ENCODE measurements at regions not wholly inside any gene's neighbourhood (a gene's known extent, or its start where the extent isn't known, plus 50 kb on each side); places are given as distances from the start of the nearest gene placed in this dataset.

DNA sequence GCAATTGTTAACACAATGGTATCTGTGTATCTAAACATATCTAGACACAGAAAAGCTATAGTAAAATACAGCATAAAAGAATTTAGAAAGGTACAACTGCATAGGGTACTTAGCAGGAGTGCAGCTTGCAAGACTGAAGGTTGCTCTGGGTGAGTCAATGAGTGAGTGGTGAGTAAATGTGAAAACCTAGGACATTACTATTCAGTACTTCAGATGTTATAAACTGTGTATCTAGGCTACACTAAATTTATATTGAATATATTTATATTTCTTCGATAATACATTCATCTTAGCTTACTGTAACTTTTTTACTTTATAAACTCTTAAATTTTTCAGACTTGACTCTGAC, 409.0 kb upstream of the DCN start:
- H3K4me3 ChIP-seq (ENCODE audit: low read depth, low read length) = no peak overlapping the region
- TF ChIP-seq CTCF (IDR thresholded peaks at IDR 0.05; ENCODE audit: insufficient read depth, low read length, poor library complexity, severe bottlenecking) = no peak

GRCh38 chr12:91590966-91591638, 408.5 kb upstream of the DCN start:
- TF ChIP-seq CTCF (IDR thresholded peaks at IDR 0.05; ENCODE audit: insufficient read depth, low read length, poor library complexity, severe bottlenecking) = no peak
- H3K27me3 ChIP-seq (ENCODE audit: control insufficient read depth, insufficient read depth, low read length) = no peaks in the 10 kb centered on the region
- no peaks in the 10 kb centered on the region for H3K36me3 ChIP-seq (ENCODE audit: control insufficient read depth, insufficient read depth, low read length)
- no peak for DNase-seq (ENCODE audit: low read depth)
- H3K4me3 ChIP-seq (ENCODE audit: low read depth, low read length) = no peak overlapping the region

More for the DNA sequence above, 409.0 kb upstream of the DCN start:
- Histone ChIP-seq H3K27me3 (ENCODE audit: control insufficient read depth, insufficient read depth, low read length) (no peaks in the 10 kb centered on the region), H3K36me3 (ENCODE audit: control insufficient read depth, insufficient read depth, low read length) (no peaks in the 10 kb centered on the region)
- DNase-seq (ENCODE audit: low read depth) = no peak

GRCh38 chr12:91588874-91589454, 406.3 kb upstream of the DCN start:
- Histone ChIP-seq H3K4me3 (ENCODE audit: low read depth, low read length) (no peak overlapping the region), H3K27me3 (ENCODE audit: control insufficient read depth, insufficient read depth, low read length) (no peaks in the 10 kb centered on the region), H3K36me3 (ENCODE audit: control insufficient read depth, insufficient read depth, low read length) (no peaks in the 10 kb centered on the region)
- no peak for TF ChIP-seq CTCF (IDR thresholded peaks at IDR 0.05; ENCODE audit: insufficient read depth, low read length, poor library complexity, severe bottlenecking)
- DNase-seq (ENCODE audit: low read depth) = no peak

DNA sequence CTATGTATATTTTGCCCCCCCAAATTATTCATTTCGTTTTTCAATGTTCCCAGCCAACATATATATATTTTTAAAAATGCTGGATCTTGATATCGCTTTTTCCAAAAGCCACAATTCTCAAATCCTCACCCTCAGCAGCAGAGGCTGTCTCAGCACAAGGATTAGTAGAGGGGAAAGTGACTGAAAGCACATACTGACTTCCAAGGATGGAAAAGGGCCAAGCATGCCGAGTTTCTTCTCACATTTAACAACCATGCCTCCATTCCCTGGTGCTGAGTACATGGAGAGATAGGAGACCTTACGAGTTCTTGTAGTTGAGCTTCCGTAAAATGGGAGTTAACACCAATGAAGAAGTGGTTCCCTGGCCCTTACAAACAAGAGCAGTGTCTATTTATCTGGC, 403.4 kb upstream of the DCN start:
- DNase-seq (ENCODE audit: low read depth) = no peak
- no peak for TF ChIP-seq CTCF (IDR thresholded peaks at IDR 0.05; ENCODE audit: insufficient read depth, low read length, poor library complexity, severe bottlenecking)

GRCh38 chr12:91582811-91583210, 400.2 kb upstream of the DCN start:
- no peak for TF ChIP-seq CTCF (IDR thresholded peaks at IDR 0.05; ENCODE audit: insufficient read depth, low read length, poor library complexity, severe bottlenecking)
- no peak overlapping the region for H3K4me3 ChIP-seq (ENCODE audit: low read depth, low read length)
- DNase-seq (ENCODE audit: low read depth) = no peak
- no peaks in the 10 kb centered on the region for H3K36me3 ChIP-seq (ENCODE audit: control insufficient read depth, insufficient read depth, low read length)
- no peaks in the 10 kb centered on the region for H3K27me3 ChIP-seq (ENCODE audit: control insufficient read depth, insufficient read depth, low read length)

More for the DNA sequence above, 403.4 kb upstream of the DCN start:
- Histone ChIP-seq H3K27me3 (ENCODE audit: control insufficient read depth, insufficient read depth, low read length) (no peaks in the 10 kb centered on the region), H3K36me3 (ENCODE audit: control insufficient read depth, insufficient read depth, low read length) (no peaks in the 10 kb centered on the region), H3K4me3 (ENCODE audit: low read depth, low read length) (no peak overlapping the region)
